Superior temporal gyrus (tissue), 1 donor: ENCODE measurements at regions not wholly inside any gene's neighbourhood (a gene's known extent, or its start where the extent isn't known, plus 50 kb on each side); places are given as distances from the start of the nearest gene placed in this dataset.

Source experiments
- DNase-seq: peaks from one replicate; pipeline ENCODE4 v3.0.0-alpha.2; 2016; ENCODE audit errors: extremely low spot score

GRCh38 chr2:200212862-200213425 lies 93.5 kb upstream of the SPATS2L start:
- DNase-seq, result no peak

- DNase-seq, result no peak
Observed at GRCh38 chr2:200216310-200216709, 90.2 kb upstream of the SPATS2L start.

GRCh38 chr2:200217320-200217719 lies 89.2 kb upstream of the SPATS2L start:
- no peak for DNase-seq

- DNase-seq, result no peak
Observed at GRCh38 chr2:200218645-200219044, 87.8 kb upstream of the SPATS2L start.

GRCh38 chr2:200219309-200220113 lies 87.0 kb upstream of the SPATS2L start:
- no peak for DNase-seq

- no peak for DNase-seq
Observed at GRCh38 chr2:200220251-200220650, 86.2 kb upstream of the SPATS2L start.

GRCh38 chr2:200221055-200221955 lies 85.2 kb upstream of the SPATS2L start:
- DNase-seq, result no peak

GRCh38 chr2:200222791-200223190 lies 83.7 kb upstream of the SPATS2L start:
- DNase-seq, result no peak

GRCh38 chr2:200223205-200223784 lies 83.2 kb upstream of the SPATS2L start:
- DNase-seq, result no peak

- DNase-seq, result peak; percentile 27
Observed at GRCh38 chr2:200225951-200226350, 80.5 kb upstream of the SPATS2L start.

GRCh38 chr2:200226451-200227426 lies 79.8 kb upstream of the SPATS2L start:
- no peak for DNase-seq

GRCh38 chr2:200230716-200231115 lies 75.8 kb upstream of the SPATS2L start:
- no peak for DNase-seq

- no peak for DNase-seq
Observed at GRCh38 chr2:200235533-200235932, 71.0 kb upstream of the SPATS2L start.

GRCh38 chr2:200239216-200239615 lies 67.3 kb upstream of the SPATS2L start:
- DNase-seq, result no peak

- no peak for DNase-seq
Observed at GRCh38 chr2:200242570-200242969, 63.9 kb upstream of the SPATS2L start.

- DNase-seq, result no peak
Observed at GRCh38 chr2:200243441-200243840, 63.1 kb upstream of the SPATS2L start.

- DNase-seq, result no peak
Observed at GRCh38 chr2:200244111-200244510, 62.4 kb upstream of the SPATS2L start.

- no peak for DNase-seq
Observed at GRCh38 chr2:200247494-200247893, 59.0 kb upstream of the SPATS2L start.

GRCh38 chr2:200252265-200253067 lies 54.0 kb upstream of the SPATS2L start:
- no peak for DNase-seq

- no peak for DNase-seq
Observed at GRCh38 chr2:200253639-200254038, 52.9 kb upstream of the SPATS2L start.
